Inflammatory macrophage (primary cell): ENCODE measurements at regions not wholly inside any gene's neighbourhood (a gene's known extent, or its start where the extent isn't known, plus 50 kb on each side); places are given as distances from the start of the nearest gene placed in this dataset.
A peak's percentile ranks its signal among the peaks of the same experiment; 100 is the strongest.

Experiments
- DNase-seq, 2 donors: peaks; one replicate each; pipeline ENCODE4 v3.0.0-alpha.2; 2020 to 2022

DNA sequence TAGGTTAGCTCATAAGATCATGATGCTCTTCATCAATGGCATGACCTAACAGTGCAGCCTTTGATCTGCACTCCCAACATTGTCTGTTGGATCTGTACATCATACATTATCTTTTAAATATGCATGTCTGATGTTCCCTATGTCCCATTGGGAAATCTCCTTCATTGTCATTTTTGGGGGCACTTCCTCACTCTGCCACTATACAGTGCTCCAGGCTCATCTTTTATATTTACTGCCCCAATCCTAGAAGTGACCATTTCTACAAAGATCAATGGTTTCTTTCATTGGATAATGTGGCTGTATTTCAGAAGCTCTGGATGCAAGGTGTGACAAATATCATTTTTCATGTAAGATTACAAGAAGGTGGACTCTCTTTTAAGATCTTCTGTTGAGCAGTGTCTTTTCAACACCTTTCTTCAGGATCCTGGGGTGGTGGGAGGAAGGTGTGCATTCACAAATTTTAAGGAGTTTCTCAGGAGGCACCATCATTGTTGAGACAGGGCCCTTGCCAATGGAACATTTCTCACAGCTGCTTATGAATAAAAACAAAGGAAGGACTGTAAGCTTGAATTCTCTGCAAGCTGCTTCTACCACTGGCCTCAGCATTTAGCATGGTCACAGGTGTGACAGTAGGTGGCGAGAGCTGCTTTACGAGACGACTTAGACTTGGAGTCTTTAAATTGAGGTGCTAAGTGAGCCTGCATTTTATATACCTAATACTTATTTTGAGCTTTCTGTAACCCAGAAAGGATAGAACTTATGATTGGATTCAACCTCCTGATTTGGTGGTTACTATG lies 403.0 kb downstream of the LMO7 start:
- DNase-seq: no peak

DNA sequence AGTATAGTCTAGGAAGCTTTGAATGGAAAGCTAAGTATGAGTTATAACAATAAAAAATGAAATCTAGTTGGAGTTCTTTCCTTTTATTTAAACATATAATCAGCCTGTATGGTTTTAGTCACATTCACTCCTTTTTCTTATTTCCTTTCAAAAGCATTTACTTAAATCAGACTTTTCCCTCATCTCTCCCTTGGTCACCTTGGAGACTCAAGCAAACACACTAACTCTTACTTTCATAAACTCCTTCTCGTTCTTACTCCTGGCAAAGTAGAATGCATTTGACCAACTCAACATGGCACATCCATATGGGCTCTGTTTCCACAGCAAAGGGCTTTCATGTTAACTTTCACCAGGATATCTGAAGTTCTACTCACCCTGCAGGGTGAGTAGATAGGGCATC lies 400.0 kb downstream of the LMO7 start:
- no peak for DNase-seq

DNA sequence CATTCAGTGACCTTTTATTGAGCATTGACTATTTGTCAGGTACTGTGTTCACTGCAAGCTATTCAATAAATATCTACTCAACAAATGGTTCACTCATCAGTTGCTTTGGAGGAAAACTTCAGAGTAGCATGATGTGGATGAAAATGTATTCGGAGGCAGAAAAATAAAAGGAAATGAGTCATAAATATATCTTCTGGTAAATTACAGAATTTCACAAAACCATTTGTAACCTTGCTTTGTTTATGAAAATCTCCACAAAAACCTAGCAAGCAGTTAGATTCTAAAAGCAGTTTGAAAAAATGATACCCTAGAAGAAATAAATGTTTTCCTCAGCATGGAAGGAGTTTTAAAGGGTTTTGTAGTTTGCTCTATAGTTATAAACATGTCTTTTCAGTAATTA lies 399.6 kb downstream of the LMO7 start:
- no peak for DNase-seq

DNA sequence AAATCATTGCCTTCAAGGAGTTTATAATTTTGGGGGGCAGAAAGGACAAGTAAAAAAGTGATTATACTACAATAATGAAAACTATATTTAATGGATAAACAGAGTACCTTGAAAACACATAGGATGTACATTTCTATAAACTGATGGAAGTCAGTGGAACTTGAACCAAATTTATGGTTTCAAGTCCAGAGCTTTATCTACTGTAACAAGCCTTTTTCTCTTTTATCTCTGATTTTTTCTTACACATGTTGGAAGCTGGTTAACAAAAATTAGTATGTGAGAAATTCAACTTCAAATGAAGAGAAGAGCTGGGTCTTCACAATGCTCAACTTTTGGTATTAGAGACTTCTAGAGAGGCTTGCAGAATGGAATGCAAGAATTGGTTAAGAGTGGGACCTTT lies 393.6 kb downstream of the LMO7 start:
- DNase-seq: no peak

DNA sequence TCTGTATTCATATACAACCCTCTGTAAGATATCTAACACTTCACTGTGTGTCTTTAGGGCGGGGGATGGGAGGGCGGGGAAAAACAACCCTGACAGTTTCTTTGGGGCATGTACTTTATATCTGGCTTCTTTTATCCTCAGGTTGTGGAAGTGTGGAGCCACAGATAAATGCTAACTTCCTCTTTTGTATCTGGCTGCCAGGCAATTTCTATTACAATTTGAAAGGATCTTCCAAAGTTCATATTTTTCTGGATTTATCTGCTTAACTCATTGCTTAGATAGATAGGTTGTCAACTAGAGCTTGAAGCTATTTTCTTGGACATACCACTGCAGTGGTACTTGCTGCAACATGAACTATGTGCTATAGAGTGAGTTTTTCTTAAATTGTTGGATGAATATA lies 393.0 kb downstream of the LMO7 start:
- DNase-seq: no peak

DNA sequence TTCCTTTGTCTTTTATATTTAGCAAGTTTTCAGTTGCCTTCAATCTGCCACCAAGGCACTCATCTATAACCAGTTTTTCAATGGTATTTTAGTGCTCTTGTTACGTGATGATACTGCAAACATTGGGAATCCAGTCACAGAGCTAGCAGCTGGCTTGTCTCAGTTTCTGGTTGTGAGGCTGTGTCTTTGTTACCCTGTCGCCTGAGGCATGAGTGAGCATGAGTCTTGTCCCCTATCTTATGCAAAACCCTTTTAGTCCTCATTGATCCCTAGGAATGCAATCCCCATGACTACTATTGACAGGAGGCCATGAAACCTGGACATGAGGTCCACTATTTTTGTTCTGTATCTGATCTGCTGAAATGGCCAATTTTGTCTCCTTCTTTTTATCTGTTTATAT lies 391.0 kb downstream of the LMO7 start:
- no peak for DNase-seq

DNA sequence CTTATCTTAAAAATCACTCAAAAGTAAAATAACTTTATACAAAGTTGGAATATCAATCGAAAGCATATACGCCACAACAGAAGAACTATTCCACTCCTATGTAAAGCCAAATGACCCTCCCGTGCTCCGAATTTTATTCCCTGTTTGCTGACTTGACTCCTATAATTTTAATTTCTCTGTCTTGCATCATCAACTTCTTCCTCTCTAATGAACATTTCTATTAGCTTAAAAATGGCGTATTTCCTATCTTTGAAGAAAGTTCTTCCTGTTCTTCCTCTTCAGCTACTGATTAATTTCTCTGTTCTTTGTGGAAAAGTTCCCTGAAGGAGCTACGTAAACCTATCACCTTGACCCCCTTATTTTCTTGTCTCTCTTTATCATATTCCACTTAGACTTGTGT lies 389.3 kb downstream of the LMO7 start:
- DNase-seq: no peak

DNA sequence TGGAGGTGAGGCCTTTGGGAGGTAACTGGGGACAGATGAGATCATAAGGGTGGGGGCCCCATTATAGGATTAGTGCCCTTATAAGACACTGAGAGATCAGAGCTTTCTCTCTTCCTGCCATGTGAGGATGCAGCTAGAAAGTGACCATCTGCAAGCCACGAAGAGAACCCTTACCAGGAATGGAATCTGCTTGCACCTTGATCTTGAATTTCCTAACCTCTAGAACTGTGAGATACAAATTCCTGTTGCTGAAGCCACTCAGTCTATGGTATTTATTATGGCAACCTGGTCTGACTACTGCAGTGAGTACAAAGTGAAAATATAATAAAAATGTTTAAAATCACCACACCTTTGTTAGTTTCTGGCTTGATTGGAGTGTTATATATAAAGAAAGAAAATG lies 388.0 kb downstream of the LMO7 start:
- no peak for DNase-seq

DNA sequence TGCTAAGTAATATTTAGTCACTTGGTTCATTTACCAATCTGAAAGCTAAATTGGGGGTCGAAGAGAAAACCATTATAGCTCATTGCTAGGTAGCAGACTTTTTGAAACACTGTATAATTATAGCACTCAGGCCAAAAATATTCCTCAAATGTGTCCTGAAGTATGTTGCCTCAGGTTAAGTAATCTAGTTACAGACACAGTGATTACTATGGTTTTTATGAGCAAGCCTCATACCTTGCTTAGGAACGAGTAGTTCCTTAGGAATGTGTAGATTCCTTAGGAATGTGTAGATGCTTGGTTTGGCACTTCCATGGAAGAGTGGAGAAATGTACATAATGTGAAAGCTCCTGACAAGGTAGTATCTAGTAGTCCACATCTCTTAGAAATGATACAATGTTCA lies 387.5 kb downstream of the LMO7 start:
- DNase-seq: no peak

DNA sequence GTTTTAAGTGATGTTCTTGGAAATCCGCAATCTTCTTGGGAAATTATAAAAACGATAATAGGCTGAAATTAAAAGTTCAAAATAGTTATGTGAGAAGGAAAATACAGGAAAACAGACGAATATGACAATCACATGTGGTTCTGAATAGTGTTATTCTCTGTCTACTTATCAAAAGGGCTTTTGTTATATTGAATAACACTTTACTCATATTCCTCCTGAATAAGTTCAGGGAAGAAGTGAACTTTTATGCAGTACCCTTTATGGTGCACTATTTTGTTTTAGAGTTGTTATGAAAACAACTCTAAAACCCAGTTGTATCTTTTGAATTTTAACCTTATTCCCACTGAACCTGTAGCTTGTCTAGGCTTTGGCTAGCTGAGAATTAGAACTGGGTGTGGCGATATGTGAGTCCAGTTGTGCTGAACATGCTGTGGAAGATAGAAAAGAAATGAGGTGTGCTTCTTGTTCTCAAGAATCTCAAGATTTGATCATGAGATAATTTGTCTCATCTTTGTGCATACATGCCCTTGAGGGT lies 384.4 kb downstream of the LMO7 start:
- DNase-seq: no peak

DNA sequence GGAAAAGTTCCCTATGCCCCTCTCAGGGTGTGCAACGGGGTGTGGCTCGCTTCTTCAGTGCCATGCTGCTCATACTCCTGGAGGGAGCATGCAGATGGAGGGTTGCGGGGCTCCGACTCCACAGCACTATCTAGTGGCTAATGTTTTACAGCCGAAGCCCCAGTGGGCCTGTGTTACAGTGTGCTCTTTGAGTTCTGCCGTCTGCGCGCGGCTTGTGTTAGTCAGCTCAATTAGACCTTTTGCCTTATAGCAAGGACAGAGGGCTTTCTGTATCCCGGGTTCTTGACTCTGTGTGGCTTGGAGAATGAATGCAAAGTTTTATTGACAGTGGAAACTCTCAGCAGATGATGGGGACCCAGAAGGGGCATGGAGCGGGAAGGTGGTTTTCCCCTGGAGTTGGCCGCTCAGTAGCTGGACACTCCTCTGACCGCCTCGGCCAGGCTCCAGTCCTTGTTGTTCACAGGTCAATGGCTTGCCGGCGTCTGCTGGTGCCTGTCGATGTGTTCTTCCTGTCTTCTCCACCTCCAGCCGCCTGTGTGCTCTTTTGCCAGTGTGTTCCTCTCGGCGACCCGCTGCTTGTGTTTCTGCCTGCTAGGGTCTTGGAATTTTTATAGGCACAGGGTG lies 383.4 kb downstream of the LMO7 start:
- DNase-seq: no peak

DNA sequence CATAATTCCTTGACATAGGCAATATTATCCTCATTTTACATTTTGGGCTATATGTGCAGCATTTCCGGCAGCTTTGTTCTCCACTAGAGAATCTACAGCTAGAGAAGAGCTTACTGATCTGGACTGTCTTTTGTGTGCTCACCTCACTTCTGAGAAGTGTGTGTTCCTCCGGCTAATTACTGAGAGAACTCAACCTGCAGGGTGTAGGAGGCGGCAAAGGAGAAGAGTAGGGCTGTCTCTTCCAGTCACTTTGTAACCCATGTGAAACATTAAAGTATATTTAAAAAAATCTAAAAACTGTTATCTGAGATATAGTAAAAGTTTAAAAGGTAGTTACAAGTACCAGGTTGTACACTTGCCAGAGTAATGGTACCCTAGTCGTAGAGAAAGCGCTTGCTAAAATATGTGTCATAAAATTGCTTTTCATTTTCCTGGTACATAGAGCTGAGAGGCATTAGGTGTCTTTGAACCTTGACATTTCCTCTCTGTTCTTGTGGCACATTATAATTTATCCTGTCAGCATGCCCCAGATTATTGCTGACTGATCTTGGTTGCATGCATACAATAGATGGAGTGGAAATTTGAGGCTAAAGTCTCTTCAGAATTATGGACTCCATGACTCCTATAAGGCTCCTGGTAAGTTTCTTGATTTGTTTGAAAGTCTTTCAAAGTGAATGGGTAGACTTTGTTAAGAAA lies 381.9 kb downstream of the LMO7 start:
- no peak for DNase-seq

DNA sequence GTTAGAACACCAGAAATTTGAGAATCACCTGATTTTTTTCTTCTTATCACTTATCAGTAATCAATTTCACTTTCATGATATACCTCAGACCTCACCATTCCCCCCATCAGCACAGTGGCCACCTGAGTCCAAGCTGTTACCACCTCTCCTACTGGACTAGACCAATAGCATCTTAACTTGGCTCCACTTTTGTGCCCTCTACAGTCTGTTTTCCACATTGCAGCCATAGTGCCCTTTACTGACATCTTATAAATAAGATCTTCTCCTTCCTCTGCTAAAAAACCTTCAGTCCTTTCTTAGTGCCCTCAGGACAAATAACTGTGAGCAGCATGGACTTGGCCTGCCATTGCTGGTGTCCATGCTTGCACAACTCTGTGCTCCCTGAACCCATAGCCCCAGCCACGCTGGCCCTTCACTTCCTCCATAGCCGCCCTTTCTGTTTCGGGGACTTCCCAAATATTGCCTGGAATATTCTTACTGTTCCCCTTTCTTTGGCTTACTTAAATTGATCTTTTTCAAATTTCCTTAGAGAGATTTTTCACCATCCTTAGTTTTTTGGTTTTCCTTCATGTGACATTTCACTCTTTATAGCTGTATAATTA lies 380.8 kb downstream of the LMO7 start:
- peak in 1 of 2 donors; percentile 26 for DNase-seq

DNA sequence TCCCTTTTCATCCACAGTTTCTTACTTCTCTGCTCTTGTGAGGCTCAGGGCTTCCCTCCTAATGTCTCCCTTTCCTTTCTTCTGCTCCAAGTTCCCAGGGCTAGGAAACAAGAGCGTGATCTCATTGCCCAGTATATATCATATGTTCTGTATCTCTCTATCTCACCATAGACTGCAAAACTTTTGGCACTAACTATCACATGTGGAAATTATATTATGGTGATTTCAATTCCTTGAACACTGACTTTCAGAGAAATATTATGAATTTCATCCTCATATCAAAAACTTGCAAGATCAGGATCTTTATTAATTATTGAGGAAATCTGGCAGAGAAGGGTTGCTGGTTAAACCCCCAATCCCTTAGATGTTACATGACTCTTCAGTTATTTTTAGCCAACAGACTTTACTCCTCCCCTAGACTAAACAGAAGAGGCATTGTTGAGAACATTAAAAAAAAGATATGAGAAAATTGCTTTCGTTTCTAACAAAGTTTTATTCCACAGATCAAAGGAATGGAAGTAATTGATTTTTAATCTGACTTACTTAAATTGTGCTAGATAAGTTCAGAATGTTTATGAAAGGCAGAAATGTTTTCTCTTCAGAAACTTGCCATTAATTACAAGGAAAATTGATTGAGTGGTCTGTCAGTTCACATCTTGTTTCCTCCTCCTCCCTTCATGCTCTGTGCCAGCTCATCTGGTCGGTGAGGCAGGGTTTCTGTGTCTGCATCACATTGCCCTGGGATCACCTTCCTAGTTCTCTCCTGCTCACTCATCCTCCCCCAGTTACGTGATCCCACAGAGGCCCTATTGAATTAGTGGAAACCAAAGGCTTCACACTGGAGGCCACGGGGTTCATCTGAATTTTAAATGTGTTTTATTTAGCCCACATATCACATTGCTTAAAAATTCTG lies 378.5 kb downstream of the LMO7 start:
- DNase-seq: no peak

DNA sequence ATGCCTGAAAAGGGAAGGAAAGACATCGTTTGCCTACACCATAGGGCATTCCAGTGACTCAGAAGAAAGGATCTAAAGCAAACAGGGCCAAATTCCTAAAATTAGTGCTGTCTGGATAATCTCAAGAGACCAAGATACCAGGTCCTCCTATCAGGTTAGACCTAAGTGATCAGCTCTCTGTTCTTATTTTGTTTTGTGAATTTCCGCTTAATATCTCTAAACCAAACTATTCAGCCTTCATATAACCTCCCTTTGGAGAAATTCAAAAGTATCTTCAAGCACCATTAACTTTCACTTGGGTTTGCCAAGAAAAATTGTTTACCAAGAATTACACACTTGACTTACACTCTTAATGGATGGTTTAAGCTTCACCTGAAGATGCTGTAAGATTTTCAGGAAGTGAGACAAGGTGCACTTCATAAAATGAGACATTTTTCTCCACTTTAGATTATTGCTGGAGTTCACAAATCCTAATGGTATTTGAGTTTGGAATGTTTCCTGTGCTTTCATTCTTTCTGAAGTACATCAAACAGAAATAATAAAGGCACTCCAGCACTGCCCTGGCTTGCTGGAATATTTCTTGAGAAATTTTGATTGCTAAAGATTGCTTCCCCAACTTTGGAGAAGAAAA lies 376.1 kb downstream of the LMO7 start:
- no peak for DNase-seq

DNA sequence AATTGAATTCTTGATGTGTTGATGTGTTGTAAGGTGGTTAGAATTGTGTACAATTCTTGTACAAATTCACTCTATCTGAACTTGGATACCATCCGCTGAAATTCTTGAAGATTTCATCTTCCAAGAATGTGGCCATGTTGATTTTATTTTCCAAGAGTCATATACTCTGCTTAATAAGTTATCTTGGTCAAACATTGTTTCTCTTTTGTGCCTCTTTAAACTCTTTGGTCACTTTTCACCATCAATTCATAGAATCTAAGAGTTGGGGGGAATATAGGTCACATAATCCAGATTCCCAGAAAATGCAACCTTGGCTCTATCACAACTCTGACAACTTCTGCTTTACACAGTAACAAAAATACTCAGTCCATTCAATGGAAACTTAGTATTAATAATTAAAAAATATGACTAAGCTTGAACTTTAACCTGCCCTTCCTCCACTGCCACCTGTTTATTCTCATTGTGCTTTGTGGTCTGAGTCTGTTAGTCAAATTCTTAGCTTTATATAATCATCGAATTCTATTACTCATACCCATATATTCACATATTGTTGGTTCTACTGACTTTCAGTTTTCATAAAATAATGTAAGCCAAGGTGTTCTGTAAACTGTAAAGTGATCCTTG lies 373.2 kb downstream of the LMO7 start:
- no peak for DNase-seq

DNA sequence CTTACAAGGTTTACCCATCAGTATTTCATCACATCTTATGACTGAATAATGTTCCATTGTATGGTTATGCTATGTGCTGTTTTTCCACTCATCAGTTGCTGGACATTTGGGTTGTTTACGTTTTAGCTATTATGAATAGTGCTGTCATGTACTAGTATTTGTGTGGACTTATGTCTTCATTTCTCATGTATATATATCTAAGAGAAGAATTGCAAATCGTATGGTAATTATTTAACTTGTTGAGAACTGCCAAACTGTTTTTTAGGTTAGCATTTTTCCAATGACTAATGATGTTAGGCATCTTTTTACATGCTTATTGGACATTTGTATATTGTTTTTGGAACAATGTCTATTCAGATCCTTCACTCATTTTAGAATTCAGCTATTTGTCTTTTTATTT lies 368.3 kb downstream of the LMO7 start:
- no peak for DNase-seq

DNA sequence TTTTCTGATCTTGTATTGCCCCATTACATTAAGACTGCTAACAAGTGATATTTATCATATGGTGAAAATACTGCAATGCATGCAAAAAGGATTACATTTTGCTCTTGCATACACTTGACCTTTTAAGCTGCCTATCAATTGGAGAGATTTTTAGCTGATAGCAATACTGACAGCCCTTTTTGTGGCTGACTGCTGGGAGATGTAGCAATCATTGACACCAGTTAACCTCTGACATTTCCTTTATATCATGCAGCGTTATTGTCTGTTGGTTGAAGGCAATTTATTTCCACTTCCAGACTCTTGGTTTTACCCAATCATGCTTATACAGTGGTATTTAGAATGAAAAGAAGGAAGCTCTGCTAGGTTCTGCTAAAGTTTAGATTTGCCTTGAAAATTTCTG lies 364.0 kb downstream of the LMO7 start:
- peak; percentile 29 to 37 for DNase-seq

DNA sequence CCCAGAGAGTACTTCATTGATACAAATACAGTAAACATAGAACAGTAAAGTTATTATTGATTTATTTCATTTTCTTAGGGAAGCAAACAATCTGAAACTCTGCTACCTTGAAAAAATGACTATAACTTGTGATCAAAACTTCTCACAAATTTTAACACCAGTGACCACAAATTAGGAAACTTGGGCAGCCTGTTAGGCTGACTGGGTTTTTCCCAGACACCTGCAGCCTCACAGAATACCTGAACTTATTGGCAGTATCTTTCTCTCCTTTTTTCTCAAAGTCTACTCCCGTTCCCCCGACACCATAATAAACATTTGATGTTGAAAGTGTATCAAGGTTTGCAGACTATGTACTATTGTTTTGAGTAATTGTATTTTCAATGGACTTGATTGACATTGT lies 360.5 kb downstream of the LMO7 start:
- DNase-seq: no peak

DNA sequence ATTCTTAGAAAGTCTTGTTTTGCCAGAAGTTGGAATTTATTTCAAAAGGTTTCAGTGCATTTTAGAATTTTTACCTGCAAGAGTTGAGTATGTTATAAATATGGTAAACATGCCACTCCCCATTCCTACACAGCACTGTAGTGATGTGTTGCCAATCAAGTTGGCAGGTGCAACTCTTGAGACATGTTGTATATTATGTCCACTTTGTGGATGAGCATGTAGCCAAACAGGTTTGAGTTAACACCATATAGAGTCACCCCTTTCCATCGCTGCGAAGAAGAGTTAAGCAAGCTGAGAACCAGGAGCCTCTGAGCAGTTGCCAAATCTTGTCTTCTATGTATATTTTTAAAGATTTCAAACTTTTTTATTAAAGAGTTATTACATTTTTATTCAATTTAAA lies 359.8 kb downstream of the LMO7 start:
- DNase-seq: no peak

DNA sequence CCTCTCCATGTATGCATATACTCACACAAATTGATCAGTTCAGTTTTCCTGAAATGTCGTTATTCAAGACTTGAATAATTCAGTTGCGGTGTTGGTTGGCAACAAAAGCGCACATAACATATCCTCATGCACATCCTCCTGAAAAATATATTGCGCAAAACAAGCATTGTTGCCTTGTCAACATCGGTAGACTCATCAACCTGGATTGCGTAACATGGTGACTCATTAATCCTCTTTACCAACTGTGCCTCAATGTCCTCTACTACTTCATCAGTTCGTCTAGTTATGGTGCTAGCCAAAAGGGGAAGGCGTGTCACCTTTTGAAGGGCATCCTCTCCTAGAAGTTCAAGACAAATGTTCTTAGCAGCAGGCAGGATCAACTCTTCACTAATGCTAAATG lies 357.7 kb downstream of the LMO7 start:
- no peak for DNase-seq
